SK-N-DZ (cell line): ENCODE measurements at regions not wholly inside any gene's neighbourhood (a gene's known extent, or its start where the extent isn't known, plus 50 kb on each side); places are given as distances from the start of the nearest gene placed in this dataset.
"Not testable (repeated sequence)": the region's sequence is repeated elsewhere in the genome, so short reads cannot be mapped to it uniquely, and the experiment has no call there.

ENCODE experiments used
- DNase-seq: peaks from one replicate; pipeline ENCODE4 v3.0.0-alpha.2; 2015; ENCODE audit warnings: low spot score

DNA sequence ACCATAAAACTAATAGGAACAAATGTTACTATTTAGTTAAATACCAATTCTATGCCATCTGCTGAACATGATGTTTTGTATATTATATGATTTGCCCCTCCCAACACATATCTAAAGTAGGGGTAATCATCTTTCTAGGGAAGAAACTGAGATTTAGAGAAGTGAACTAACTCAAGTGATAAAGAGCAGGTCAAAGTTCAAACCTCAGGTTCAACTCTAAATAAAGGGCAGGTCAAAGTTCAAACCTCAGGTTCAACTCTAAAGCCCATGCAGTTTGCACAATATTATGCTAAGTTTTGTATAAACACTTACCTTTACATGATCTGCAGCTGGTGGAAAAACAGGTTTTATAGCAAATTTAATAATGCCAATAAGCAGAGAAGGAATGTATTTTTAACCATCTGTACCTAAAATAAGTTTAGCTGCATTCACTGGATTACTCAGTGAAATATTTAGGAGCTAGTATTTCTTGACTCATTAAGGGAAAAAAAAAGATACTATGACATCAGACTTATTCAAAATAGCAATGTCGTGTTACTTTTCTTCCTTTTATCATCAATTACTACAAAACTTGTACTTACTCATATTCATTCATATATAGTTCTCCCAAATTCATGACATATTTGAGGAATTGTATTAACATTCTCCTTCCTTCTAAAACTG, 1194.3 kb upstream of the CELF2 start:
- DNase-seq, result no peak

DNA sequence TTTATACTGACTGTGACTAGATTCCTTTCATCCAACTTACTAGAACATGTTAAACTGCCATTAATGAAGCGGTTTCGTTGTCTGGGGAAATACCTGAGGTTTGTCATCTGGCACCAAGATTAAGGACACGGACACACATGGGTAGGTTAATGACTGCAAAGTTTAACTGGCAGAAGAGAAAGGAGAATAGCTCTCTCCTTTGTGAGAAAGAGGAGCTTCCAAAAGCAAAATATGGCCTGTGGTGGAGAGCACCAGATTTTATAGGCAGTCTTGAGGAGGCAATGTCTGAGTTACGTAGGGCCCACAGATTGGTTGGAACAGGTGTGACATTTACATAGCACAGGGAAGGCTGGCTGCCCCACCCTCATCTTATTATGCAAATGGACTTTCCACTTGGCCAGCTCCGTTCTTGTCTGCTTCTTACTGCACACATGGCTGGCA, 1193.0 kb upstream of the CELF2 start:
- DNase-seq, result no peak

DNA sequence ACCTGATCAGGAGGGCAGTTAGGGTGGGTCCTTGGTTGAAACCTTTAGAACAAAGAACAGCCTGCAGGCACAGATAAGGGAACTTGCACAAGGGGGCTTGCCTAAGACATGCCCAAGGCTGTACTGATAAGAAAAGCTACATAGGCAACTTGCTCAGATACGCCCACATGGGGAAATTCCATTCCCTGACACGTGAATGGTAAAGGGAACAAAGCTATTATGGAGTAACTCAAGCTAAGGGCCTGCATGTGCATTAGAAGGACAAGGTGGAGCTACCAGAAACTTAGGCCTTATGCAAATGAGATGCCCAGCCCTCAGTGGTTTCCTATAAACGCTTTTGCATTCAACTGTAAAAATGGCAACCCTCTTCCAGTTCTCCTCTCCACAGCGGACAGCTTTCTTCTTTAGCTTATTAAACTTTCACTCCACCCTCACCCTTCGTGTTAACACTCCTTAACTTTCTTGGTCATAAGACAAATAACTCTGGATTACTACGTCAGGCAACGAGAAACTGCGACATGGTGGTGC, 1192.1 kb upstream of the CELF2 start:
- no peak for DNase-seq

DNA sequence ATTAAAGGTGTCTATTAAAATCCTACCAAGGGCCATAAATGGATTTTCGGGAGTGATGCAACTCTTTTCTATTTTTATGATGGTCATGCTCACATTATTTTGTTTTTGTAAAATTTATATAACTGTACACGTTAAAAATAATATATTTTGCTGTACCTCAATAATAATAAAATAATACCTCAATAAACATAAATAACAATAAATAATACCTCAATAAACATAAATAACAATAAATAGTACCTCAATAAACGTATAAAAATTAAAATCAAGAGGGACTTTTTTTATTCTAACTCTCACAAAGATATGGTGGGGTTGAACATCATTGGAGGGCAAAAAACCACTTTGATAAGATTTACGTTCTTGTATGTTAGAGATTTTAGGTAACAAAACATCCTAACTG, 1189.6 kb upstream of the CELF2 start:
- DNase-seq, result no peak

DNA sequence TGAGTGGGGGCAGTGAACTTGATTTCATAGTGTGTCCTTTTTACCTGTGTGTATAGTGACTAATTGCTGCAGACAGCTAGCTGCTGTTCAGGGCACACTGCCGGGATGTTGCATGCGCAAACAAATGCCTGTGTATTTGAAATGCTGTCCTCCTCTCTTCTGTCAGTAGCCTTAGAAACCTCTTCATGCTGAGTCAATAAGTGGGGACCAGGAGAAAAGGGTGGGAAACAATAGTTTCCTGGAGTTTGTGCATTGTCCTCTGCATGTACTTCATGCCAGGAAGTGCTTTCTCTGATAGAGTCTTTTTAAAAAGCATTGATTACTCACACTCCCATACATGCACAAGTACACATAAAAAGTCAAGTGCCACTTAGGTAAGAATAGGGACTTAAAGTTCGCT, 1183.7 kb upstream of the CELF2 start:
- no peak for DNase-seq

DNA sequence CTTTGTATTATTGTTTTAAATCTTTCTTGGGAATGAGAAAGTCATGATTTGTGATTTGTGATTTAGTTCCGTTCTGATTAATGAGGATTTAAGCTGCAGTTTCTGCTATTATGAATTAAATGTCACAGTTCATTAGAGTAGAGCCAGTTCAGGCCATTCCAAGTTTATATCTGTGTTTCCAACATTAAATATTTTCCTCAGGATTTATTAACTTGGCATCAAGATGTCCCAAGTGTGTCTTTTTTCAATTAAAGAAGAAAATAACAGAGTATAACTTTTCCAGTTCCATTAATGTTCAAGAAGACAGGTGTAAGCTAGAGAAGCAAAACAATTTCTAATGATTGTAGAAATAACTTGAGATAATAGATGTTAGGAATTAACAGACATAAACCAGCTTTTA, 1183.2 kb upstream of the CELF2 start:
- DNase-seq, result no peak

DNA sequence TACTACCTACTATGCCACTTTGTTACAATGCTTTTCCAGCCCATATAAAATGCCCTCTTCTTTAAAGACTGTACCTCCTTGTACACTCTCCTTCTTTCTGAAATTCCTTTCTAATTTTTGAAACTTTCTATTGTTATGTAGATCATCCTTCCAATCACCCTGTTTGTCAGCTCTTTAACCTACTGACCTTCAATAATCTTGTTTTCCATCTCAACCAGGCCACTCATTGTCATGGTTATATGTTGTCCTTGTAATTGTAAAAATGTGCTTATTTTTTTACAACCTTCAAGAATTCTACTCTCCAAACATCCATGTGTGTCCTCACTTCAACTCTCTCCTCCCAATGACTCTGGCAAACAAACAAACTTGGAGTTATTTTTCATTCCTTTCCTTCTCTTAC, 1172.6 kb upstream of the CELF2 start:
- DNase-seq, result no peak

DNA sequence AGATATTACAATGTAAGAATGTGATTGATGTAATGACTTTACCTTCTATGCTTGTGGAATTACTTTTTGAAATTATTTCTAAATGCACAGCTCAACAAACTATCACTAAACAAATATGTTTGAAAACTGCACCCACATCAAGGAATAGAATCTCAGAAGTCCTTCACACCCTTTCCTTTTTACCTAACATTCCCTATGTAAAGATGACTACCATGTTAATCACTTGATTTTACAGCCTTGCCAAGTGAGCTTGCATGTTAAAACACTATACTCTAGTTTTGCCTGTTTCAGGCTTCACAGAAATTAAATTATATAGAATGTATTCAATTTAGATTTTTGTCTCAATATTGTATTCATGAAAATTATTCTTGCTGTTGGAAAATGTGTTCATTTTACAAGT, 1169.4 kb upstream of the CELF2 start:
- DNase-seq, result no peak

DNA sequence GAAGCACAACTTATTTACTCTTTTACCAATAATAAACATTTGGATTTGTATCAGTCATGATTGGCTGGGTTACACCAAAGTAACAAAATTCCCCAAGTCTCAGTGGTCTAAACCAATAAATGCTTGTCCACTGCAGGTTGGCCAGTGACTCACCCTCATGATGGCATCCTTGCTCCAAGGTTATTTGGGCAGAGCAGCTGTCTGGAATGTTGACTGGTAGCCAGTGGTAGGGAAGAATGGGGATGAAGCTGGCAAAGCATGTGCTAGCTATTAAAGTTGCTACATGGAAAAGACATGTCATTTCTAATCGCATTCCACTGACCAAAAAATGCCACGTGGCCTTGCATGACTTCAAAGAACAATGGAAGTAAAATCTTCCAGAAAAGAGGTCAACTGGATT, 1168.7 kb upstream of the CELF2 start:
- DNase-seq, result no peak

DNA sequence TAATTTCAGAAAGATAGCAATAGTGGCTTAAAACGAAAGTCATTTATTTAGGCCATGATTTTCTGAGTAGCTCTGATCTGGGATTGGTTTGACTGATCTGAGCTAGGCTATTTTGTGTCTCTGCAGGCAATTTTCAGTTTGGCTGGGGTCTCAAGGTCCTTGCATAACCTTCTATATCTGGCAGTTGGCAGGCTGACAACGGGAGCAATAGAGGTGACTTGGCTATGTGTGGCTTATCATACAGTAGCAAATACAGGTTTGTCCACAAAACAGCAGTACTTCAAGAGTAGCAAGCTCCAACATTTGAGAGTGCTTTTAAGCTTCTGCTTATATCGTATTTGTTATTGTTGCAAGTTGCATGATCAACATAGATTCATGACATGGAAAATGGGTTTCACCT, 1167.3 kb upstream of the CELF2 start:
- no peak for DNase-seq

DNA sequence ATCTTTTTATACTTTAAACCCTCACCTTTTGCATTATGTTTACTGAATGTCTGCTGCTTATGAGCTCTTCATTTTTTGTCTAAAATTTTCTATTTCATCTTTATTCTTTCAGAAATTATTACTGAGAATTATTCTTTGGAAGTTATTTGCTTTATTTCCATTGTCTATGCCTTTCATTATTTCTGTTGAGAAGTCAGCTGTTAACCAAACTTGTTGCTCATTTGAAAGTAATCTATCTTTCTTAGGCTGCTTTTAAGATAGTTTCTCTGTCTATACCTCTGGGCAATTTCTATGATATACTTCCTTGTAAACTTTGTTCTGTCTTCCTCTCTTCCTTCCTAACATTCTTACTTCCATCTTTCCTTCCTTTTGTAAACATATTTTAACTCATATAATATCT, 1165.9 kb upstream of the CELF2 start:
- no peak for DNase-seq

DNA sequence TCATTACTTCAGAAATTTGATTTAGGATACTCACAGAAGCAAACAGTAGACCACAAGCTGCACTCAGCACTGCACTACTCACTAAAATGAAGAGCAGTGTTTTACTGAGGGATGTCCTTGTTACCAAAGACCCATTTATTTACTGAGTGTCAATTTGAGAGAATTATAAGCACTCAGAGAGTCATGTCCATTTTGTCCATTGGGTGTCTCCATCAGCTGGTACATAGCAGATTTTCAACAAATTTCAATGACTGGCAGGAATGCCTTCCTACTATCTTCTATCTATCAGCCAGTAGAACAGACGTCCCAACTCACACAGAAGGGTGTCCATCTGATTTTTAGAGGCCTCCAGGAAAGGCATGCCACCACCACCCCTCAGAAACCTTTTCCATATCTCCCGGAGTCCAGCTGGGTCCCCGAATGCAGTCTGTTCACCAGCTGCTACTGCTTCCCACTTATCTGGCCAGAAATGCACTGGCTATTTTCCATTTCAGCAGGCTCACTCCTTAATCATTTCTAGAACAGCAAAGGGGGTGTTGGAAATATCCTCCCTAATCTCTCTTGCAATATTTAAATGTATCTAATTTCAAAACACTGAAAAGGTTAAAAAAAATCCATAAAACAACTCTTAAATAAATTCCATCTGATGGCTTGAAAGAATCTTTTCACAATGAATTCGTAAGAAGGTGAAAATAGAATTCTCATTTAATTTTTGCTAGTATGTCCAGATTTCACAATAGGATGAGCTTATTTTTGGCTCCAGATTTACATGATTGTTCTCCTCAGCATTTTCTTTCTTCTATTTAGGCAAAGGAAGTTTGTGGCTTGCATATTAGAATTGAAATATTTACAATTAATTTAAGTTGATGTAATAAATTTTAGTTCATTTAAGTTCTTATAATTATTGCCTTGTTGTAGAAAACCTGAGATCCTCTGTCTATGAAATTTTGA, 1164.0 kb upstream of the CELF2 start:
- DNase-seq, result no peak

DNA sequence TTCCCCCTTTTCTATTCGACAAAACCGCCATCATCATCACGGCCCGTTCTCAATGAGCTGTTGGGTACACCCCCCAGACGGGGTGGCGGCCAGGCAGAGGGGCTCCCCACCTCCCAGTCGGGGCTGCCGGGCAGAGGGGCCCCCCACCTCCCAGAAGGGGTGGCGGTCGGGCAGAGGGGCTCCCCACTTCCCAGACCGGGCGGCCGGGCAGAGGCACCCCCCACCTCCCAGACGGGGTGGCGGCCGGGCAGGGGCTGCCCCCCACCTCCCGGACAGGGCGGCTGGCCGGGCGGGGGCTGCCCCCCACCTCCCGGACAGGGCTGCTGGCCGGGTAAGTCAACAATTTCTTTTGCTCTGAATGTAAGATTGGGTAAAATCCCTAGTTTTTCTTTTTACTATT, 1162.2 kb upstream of the CELF2 start:
- not testable (repeated sequence) for DNase-seq

DNA sequence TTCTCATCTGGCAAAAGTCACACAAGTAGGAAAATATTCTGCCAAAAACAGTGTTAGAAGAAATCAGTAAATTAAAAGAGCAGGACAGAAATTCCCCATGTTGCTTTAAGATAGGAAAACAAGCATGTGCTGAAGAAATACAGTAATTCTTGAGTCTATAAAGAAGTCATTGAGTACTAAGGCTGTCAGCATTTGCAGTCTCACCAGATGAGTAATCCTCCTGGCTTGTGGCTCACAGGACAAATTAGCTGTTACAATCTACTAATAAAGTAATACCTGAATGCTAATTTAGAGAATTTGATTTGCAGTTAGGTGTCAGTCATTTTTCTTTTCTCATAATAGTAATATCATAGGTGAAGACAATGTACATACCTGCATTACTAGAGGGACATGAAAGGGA, 1158.9 kb upstream of the CELF2 start:
- DNase-seq, result no peak

DNA sequence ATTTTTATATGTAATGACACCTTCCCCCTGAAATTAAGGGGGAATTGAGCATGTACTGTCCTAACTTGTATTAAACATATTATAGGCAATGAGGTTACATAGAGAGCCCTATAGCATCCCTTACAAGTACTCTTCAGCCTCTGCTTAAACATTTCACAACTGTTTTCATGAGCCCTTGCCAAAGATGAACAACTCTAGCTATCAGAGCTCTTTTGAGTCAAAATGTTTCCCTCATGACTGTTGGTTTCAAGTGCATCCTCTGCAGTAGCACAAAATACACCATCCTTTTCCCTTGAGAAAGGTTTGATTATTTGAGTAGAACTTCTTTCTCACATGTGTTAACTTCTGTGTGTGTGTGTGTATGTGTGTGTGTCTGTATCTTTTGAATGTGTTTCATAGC, 1157.6 kb upstream of the CELF2 start:
- no peak for DNase-seq

DNA sequence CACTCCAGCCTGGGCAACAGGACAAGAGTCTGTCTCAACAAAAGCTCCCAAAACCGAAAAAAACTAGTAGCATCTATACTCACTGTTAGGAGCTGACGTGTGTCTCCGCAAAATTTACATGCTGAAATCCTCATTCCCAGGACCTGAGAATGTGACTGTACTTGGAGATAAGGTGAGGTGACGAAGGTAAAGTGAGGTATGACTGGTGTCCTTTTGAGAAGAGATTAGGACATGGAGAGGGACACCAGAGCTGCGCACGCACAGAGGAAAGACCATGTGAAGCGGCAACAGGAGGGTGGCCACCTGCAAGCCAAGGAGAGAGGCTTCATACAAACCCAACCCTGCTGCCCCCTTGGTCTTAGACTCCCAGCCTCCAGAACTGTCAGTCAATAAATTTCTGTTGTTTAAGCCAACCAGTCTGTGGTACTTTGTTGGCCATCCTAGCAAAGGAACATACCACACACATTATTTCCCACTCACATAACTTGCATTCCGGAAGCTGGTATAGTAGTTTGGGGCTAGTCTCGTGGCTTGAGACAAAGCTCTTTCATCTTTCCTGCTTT, 1154.0 kb upstream of the CELF2 start:
- DNase-seq, result no peak

DNA sequence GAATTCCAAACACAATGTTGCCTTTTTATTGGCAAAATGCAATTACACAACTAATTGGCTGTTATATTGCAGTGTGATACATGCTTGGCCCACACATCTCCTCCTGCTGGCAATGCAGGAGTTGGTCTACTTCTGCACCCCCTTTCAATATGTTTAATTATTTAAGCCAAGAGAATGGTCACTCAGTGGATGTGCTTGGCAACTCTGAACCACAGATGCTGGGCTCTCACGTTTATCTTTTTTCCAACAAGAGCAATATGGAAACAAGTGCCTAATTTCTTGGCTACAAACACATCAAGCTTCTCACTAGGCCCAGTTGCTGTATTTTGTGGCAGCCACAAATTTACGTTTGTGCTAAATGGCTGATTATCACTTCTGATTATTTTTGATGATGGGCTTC, 1149.2 kb upstream of the CELF2 start:
- DNase-seq, result no peak

DNA sequence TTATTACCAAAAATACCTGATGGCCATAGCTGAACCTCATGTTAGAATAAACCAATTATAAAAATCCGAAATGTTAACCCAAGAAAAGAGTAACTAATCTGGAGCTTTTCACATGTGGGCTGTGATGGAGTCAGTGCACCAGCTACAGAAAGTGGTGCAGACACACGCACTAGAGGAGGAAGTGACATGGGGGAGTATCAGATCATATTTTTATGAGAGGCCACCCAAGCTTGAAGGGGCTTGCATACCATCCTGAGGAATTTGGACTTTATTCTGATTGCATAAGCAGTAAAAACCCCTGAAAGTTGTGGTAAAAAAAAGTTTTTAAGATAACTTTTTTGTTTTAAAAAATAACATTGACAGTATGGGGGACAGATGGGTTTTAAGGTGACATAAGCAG, 1148.5 kb upstream of the CELF2 start:
- DNase-seq, result no peak

DNA sequence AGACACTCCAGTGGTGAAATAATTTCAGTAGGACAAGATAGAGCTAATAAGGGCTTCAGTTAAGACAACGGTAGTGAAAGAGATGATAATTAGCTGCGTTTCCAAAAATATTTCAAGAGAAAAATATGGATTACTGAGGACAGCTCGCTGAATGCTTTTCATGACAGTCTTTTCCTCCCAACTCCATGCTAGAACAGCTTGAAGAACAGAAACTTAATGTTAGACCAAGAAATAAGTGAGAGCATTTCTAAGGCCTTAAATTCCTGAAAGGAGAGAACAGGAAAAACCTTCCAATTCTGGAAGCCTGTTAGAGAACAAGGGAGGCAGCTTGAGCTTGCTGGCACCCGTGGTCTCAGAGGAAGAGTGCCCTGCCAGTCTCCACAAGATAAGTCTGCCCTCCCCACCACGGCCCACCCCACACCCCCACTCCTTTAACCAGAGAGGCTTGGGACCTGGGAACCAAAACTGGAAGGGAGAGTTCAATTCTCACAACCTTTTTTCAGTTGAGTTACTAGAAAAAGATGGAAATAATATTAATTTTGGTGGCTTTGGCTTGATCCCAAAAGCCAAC, 1148.0 kb upstream of the CELF2 start:
- no peak for DNase-seq

DNA sequence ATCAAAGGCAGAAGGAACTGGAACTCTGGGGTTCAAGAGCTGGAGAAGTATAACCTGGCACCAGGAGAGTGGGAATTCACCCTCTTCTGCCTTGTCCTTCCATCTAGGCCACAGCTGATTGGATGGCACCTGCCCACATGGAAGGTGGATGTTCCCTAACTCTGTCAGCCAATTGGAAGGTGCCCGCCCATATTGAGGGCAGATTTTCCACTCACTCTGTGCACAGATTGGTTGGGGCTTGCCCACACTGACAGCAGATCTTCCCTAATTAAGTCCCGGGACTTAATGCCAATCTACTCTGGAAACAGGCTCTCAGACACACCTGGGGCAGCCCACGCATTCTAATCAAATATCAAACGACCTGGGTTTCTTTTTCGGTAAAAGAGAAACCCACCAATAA, 1142.3 kb upstream of the CELF2 start:
- no peak for DNase-seq

DNA sequence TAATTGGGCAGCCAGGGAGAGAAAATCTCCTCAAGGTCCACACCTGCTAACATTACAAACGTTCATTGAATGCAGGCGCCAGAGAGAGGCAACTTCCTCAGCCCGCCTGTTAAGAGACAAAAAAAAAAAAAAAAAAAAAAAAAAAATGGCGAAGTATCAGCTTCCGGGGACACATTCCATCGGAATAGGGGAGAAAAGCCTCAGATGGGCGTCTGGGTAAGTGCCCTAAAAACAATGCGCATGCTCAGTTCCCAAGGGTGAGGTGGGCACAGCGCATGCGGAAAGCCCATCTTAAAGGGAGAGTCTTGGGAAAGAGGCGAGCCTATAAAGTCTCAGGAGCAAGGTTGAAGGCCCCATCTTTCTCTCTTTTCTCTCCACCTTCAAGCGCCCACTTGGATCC, 1139.7 kb upstream of the CELF2 start:
- DNase-seq, result no peak

DNA sequence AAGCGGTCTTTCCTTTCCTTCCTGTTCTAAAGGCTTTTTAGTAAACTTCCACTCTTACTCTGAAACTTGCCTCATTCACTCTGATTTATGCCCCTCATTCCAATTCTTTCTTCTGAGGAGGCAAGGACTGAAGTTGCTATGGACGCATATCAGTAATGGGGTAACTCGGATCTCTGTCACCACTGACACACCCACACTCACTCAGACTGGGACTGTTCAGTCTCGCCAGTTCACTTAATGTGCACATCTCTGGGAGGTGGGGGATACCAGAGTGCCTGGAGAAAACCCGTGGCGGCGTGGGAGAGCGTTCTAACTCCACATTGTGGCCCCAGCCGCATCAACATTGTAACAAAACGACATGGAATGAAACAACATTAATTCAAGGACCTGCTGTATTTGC, 1139.3 kb upstream of the CELF2 start:
- no peak for DNase-seq
